Natural killer cell (primary cell): ENCODE measurements at regions not wholly inside any gene's neighbourhood (a gene's known extent, or its start where the extent isn't known, plus 50 kb on each side); places are given as distances from the start of the nearest gene placed in this dataset.

ENCODE experiments used
- ATAC-seq, 3 donors: fragments of 150-1000 bp in 2 of 3; fragments of 200-7000 bp in 1 of 3; cut with Tn5 transposase; 1 replicate in 1 of 3; 2 replicates in 2 of 3; pipeline ENCODE4 v1.10.0; 2021; ENCODE audit warnings: mild to moderate bottlenecking in 2 of 3, moderate library complexity in 2 of 3
- DNase-seq, 2 donors: peaks; one replicate each; pipeline versions ENCODE4 v3.0.0 to v3.0.0-alpha.2; 2013 to 2021; ENCODE audit warnings: mixed read lengths in 1 of 2
- H3K27ac ChIP-seq: one replicate; pipeline ENCODE4 v1.5.1; 2013; ENCODE audit warnings: mild to moderate bottlenecking, low read length
- H3K27me3 ChIP-seq: one replicate; pipeline ENCODE4 v1.6.1; 2013; ENCODE audit warnings: low read length; ENCODE audit not compliant: control insufficient read depth, insufficient read depth
- H3K36me3 ChIP-seq: one replicate; pipeline ENCODE4 v1.6.1; 2013; ENCODE audit warnings: low read length; ENCODE audit not compliant: control insufficient read depth, insufficient read depth
- H3K4me1 ChIP-seq: one replicate; pipeline ENCODE4 v1.6.1; 2013; ENCODE audit warnings: low read length; ENCODE audit not compliant: control insufficient read depth, insufficient read depth
- H3K4me3 ChIP-seq: one replicate; pipeline ENCODE4 v1.5.1; 2013; ENCODE audit warnings: low read length
- H3K9me3 ChIP-seq: one replicate; pipeline ENCODE4 v1.6.1; 2013; ENCODE audit warnings: low read length; ENCODE audit not compliant: control insufficient read depth, insufficient read depth
- H3K27ac Mint-ChIP-seq, 2 donors: one replicate each; pipeline ENCODE4 v1.8.0; 2022; ENCODE audit warnings: mild to moderate bottlenecking in 2 of 2, mixed read lengths in 2 of 2, moderate library complexity in 1 of 2
- H3K27me3 Mint-ChIP-seq, 2 donors: one replicate each; pipeline ENCODE4 v1.8.0; 2022; ENCODE audit warnings: low read depth in 2 of 2, mixed read lengths in 2 of 2
- H3K36me3 Mint-ChIP-seq: one replicate; pipeline ENCODE4 v1.8.0; 2022; ENCODE audit warnings: mixed read lengths
- H3K4me1 Mint-ChIP-seq, 2 donors: one replicate each; pipeline ENCODE4 v1.8.0; 2022; ENCODE audit warnings: mixed read lengths in 2 of 2
- H3K4me3 Mint-ChIP-seq: one replicate; pipeline ENCODE4 v1.8.0; 2022; ENCODE audit warnings: mild to moderate bottlenecking, moderate library complexity, mixed read lengths
- H3K9me3 Mint-ChIP-seq, 2 donors: one replicate each; pipeline ENCODE4 v1.8.0; 2022; ENCODE audit warnings: mixed read lengths in 2 of 2
- CTCF ChIP-seq: fragments of 200-600 bp; IDR thresholded peaks from one replicate; pipeline ENCODE4 v1.8.0; 2022; ENCODE audit warnings: antibody characterized with exemption
- WGBS: methylation state at CpG from one replicate; pipeline ENCODE4 v1.1.7; 2013; ENCODE audit warnings: missing lambda C conversion rate; ENCODE audit not compliant: insufficient coverage; 5-methylcytosine and 5-hydroxymethylcytosine counted together
- intact Hi-C: fragments of 100-400 bp; cut with micrococcal nuclease; formaldehyde crosslinking; loops from one replicate; pipeline ENCODE4 v1.14.2; 2022

DNA sequence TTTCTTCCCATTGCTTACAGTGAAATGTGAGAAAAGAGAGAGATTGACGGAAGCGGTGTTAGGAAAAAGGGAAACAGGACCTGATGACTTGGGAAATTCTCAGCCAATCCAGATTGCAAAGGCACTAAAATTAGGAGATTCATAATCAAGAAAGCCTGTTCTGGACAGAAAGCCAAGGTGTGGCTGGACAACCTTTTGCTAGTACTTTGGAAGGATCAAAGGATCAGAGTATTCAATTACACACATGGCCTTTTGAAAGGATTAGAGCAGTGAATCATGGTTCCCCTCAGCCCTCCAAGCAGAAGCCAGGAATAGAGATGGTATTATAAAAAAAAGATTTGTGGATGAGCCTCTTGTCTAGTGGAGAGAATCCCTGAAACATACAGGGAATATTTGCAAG lies 669.8 kb upstream of the ADAMTS5 start:
- Mint-ChIP-seq H3K27me3 (no peaks in the 10 kb centered on the region), H3K4me3 (no peak overlapping the region), H3K9me3 (peaks cover 6 to 18% of the 10 kb centered on the region in 2 donors), H3K4me1 (no peaks in the 10 kb centered on the region), H3K27ac (no peak overlapping the region), H3K36me3 (no peaks in the 10 kb centered on the region)
- no peaks in the 10 kb centered on the region for H3K36me3 ChIP-seq
- no peak overlapping the region for H3K4me3 ChIP-seq
- WGBS = 35% methylated on average over 2 of the region's 2 CpGs
- DNase-seq (no peak), ATAC-seq (no peak)
- no peak overlapping the region for H3K27ac ChIP-seq
- H3K27me3 ChIP-seq = no peaks in the 10 kb centered on the region
- no peaks in the 10 kb centered on the region for H3K4me1 ChIP-seq
- H3K9me3 ChIP-seq = no peaks in the 10 kb centered on the region
- intact Hi-C loops = no loop called here
- TF ChIP-seq CTCF = no peak

DNA sequence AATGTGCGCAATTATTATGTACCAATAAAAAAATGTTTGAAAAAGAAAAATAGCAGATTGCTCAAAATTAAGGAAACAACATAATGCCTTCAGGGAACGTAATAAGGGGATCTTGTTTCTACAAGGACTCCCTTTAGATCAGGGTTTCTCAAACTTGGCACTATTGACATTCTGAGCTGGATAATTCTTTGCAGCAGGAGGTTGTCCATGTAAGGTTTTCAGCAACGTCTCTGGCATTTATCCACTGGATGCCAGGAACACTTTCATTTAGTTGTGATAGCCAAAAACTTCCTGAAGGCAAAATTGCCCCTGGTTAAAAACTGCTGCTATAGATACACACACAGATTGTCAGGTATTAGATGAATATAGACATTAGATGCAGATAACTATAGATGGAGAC lies 666.7 kb upstream of the ADAMTS5 start:
- Mint-ChIP-seq H3K36me3 (no peaks in the 10 kb centered on the region), H3K27me3 (no peaks in the 10 kb centered on the region), H3K4me1 (no peaks in the 10 kb centered on the region), H3K9me3 (peaks cover 10% of the 10 kb centered on the region in 2 donors), H3K27ac (no peak overlapping the region), H3K4me3 (no peak overlapping the region)
- H3K4me1 ChIP-seq = no peaks in the 10 kb centered on the region
- H3K27ac ChIP-seq = no peak overlapping the region
- no peaks in the 10 kb centered on the region for H3K9me3 ChIP-seq
- no peak overlapping the region for H3K4me3 ChIP-seq
- WGBS = 63% methylated on average over 2 of the region's 3 CpGs
- H3K36me3 ChIP-seq = no peaks in the 10 kb centered on the region
- no peaks in the 10 kb centered on the region for H3K27me3 ChIP-seq
- ATAC-seq (no peak), DNase-seq (no peak)
- intact Hi-C loops = no loop called here
- TF ChIP-seq CTCF = no peak

DNA sequence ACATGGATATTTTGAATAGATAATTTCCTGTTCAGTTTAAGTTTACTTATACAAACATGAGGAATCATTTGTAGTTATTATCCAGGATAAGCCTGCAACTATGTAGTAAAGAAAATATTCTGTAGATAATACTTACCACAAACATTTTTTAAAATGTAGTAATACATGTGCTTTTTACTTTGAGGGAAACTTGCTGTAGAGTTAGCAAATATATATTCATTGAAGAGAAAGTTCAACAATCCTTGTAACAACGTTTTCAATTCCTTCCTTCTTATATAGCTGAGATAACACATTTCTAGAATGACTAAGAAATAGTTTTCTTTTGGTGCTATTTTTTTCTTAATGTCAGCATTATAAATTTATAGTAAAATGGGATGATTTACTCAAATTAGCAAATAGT lies 664.6 kb upstream of the ADAMTS5 start:
- no peaks in the 10 kb centered on the region for H3K36me3 ChIP-seq
- Mint-ChIP-seq H3K9me3 (peaks cover 9 to 10% of the 10 kb centered on the region in 2 donors), H3K27me3 (no peaks in the 10 kb centered on the region), H3K4me1 (no peaks in the 10 kb centered on the region), H3K4me3 (no peak overlapping the region), H3K27ac (no peak overlapping the region), H3K36me3 (no peaks in the 10 kb centered on the region)
- DNase-seq (no peak), ATAC-seq (no peak)
- H3K27me3 ChIP-seq = no peaks in the 10 kb centered on the region
- no peak for TF ChIP-seq CTCF
- intact Hi-C loops = no loop called here
- no CpG with 5 or more reads among the region's 1 CpG for WGBS
- no peak overlapping the region for H3K4me3 ChIP-seq
- H3K27ac ChIP-seq = no peak overlapping the region
- no peaks in the 10 kb centered on the region for H3K4me1 ChIP-seq
- no peaks in the 10 kb centered on the region for H3K9me3 ChIP-seq

GRCh38 chr21:27622631-27623030 lies 655.7 kb upstream of the ADAMTS5 start:
- TF ChIP-seq CTCF = no peak

More at GRCh38 chr21:27622631-27623030, 655.7 kb upstream of the ADAMTS5 start:
- no peaks in the 10 kb centered on the region for H3K27me3 Mint-ChIP-seq
- intact Hi-C loops = no loop called here
- no peak overlapping the region for H3K4me3 Mint-ChIP-seq
- H3K9me3 Mint-ChIP-seq = peaks cover 15 to 21% of the 10 kb centered on the region in 2 donors
- H3K27me3 ChIP-seq = no peaks in the 10 kb centered on the region
- no CpG with 5 or more reads among the region's 1 CpG for WGBS
- no peaks in the 10 kb centered on the region for H3K36me3 ChIP-seq
- H3K4me1 Mint-ChIP-seq = no peaks in the 10 kb centered on the region
- no peaks in the 10 kb centered on the region for H3K36me3 Mint-ChIP-seq
- no peaks in the 10 kb centered on the region for H3K9me3 ChIP-seq
- DNase-seq = no peak
- H3K27ac ChIP-seq = no peak overlapping the region
- H3K4me3 ChIP-seq = no peak overlapping the region
- no peak for ATAC-seq
- H3K27ac Mint-ChIP-seq = no peak overlapping the region
- no peaks in the 10 kb centered on the region for H3K4me1 ChIP-seq
